ENCODE measurements at regions not wholly inside any gene's neighbourhood (a gene's known extent, or its start where the extent isn't known, plus 50 kb on each side); places are given as distances from the start of the nearest gene placed in this dataset.

DNA sequence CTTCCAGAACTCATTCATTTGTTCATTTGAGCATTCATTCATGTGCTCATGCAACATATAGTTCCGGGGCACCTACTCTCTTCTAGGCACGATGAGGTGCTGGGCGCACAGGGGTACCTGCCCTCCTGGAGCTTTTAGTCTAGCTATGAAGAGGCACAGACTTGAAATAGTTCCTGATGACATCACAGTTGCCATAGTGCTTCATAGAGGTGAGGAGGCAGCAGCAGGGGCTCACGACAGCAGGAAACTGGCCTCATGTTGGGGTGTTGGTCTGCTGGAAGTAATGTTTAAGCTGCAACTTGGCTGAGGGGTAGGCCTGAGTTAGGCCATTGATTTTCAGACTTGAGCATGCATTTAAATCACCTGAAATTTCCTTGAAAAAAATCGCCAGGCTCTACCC lies 195.5 kb downstream of the PHETA1 start:
- TF ChIP-seq POLR2AphosphoS5 (IDR thresholded peaks at IDR 0.05; ENCODE audit: low read depth, low read length) (no peak), POLR2A (IDR thresholded peaks at IDR 0.05; ENCODE audit: borderline replicate concordance, extremely low read depth, insufficient read depth, insufficient read length) (no peak), CTCF (IDR thresholded peaks at IDR 0.05 in 2 of 3, conservative IDR thresholded peaks at IDR 0.05 in 1 of 3; ENCODE audit: borderline replicate concordance in 1 of 3, insufficient read depth in 1 of 3, low read depth in 2 of 3, low read length in 2 of 3) (no peak)
